ENCODE measurements at regions not wholly inside any gene's neighbourhood (a gene's known extent, or its start where the extent isn't known, plus 50 kb on each side); places are given as distances from the start of the nearest gene placed in this dataset.
A peak's percentile ranks its signal among the peaks of the same experiment; 100 is the strongest.
"Not testable (repeated sequence)": the region's sequence is repeated elsewhere in the genome, so short reads cannot be mapped to it uniquely, and the experiment has no call there.

DNA sequence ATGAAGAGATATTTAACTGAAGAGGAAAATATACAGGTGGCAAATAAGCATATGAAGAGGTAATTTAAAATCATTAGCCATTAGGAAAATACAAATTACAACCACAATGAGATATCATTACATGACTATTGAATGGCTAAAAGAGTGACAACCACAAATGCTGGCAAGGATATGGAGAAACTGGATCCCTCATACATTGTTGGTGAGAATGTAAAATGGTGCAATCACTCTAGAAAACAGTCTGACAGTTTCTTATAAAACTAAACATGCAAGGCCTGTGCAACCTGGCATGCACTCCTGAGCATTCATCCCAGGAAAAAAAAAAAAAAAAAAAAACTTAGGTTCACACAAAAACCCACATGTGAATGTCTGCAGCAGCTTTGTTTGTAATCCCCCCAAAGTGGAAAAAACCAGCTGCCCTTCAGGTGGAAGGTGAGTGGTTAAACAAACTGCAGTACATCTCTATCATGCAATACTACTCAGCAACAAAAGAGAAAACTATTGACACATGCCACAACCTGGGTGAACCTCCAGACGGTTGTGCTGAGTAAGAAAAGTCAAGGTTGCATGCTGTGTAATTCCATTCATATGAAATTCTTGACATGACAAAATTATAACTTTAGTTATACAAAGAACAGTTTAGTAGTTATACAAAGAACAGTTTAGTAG lies 189.2 kb upstream of the IRF2BP2 start (continued):
- 0 out of 2 replicates have a peak, but pooled peaks have one; percentile 37 for TF ChIP-seq ZGPAT (CRISPR knock-in tag; IDR thresholded peaks at IDR 0.05)
- TF ChIP-seq NCOA2 (CRISPR knock-in tag; IDR thresholded peaks at IDR 0.05): peak; percentile 42; the same call in 1 of the 2 replicates
- 0 out of 2 replicates have a peak, but pooled peaks have one; percentile 38 for TF ChIP-seq FOXA3 (CRISPR knock-in tag; IDR thresholded peaks at IDR 0.05)
- TF ChIP-seq THAP11 (CRISPR knock-in tag; IDR thresholded peaks at IDR 0.05): 0 out of 2 replicates have a peak, but pooled peaks have one; percentile 19
- 0 out of 2 replicates have a peak, but pooled peaks have one; percentile 9 for TF ChIP-seq CEBPG (CRISPR knock-in tag; IDR thresholded peaks at IDR 0.05)
- not testable (repeated sequence) for TF ChIP-seq SOX6 (IDR thresholded peaks at IDR 0.05)
- TF ChIP-seq SOX6 (CRISPR knock-in tag; IDR thresholded peaks at IDR 0.05): peak; percentile 46
- TF ChIP-seq HMG20A (CRISPR knock-in tag; IDR thresholded peaks at IDR 0.05; ENCODE audit: borderline replicate concordance): 0 out of 2 replicates have a peak, but pooled peaks have one; percentile 35
- TF ChIP-seq ZBTB7B (CRISPR knock-in tag; IDR thresholded peaks at IDR 0.05): 0 out of 2 replicates have a peak, but pooled peaks have one; percentile 27

DNA sequence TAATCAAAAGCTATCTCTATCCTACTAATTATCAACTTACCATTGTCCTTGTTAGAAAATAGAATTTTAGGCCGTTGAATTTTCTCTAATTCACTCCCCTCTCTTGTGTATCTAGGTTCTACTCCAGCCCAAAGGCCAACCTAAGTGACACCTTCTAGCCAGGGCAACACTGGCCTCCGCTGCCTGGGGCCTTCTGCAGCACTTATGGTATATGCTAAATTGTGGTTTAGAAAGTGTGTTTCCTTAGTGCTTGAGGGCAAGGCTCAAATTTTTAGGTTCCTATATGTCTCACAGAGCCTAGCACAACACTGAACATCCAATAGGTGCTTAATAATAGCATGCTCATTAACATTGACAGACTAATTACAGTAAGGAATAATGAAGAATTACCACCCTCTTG lies 187.2 kb upstream of the IRF2BP2 start:
- H3K79me2 ChIP-seq (ENCODE audit: insufficient read depth, low read length); intact Hi-C loops (cut with micrococcal nuclease; ENCODE audit: unreplicated experiment); H3K9me3 ChIP-seq (ENCODE audit: low read length); H3K27ac ChIP-seq (ENCODE audit: extremely low read length, insufficient read depth, low read length); H3K27me3 ChIP-seq (ENCODE audit: control insufficient read depth in 1 of 2, insufficient read depth in 2 of 2, low read length in 2 of 2); in situ Hi-C loops (cut with HindIII; ENCODE audit: extremely low pct_ligation_motif_present, low pct_unique_long_range_greater_than_20kb); H4K20me1 ChIP-seq (ENCODE audit: insufficient read depth, low read length); H3K4me3 ChIP-seq (replicated peaks in 1 of 3; ENCODE audit: insufficient read depth in 1 of 3, low read depth in 2 of 3, low read length in 3 of 3); H3K9ac ChIP-seq (ENCODE audit: insufficient read depth, low read depth, low read length); DNase-seq (ENCODE audit: low spot score); BruUV-seq (replicated peaks); ATAC-seq; H3K4me2 ChIP-seq (ENCODE audit: low read depth, low read length); POLR2A ChIA-PET; CTCF ChIA-PET (ENCODE audit: low intra/inter-chr PET ratio, low total read pairs); FAIRE-seq; H3K36me3 ChIP-seq (replicated peaks in 1 of 2; ENCODE audit: control insufficient read depth in 1 of 2, insufficient read depth in 2 of 2, low read length in 2 of 2); H2AFZ ChIP-seq (ENCODE audit: low read length): not testable (repeated sequence)
- WGBS (ENCODE audit: low lambda C conversion rate): no CpG with 5 or more reads among the region's 2 CpGs
- 0 out of 2 replicates have a peak, but pooled peaks cover 12% of the 10 kb centered on the region for H3K4me1 ChIP-seq (ENCODE audit: insufficient read depth, low read length)

DNA sequence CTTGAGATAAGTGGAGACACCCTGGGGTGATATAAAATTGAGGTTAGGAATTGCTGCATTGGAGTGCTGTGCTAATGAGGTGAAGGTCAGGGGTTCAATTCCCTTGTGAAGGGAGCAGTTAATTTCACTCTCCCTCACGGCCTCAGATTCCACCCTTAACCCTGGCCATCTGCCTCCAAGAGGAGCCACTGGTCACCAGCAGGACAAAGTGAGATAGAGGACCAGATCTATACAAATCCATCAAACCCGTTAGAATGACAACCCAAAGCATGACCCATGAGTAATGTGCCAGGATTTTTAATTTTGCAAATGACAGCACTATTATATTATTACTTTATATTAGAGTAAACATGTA lies 186.4 kb upstream of the IRF2BP2 start:
- H3K4me3 ChIP-seq (replicated peaks in 1 of 3; ENCODE audit: insufficient read depth in 1 of 3, low read depth in 2 of 3, low read length in 3 of 3); H3K9ac ChIP-seq (ENCODE audit: insufficient read depth, low read depth, low read length); POLR2A ChIA-PET; H3K9me3 ChIP-seq (ENCODE audit: low read length); CTCF ChIA-PET (ENCODE audit: low intra/inter-chr PET ratio, low total read pairs); H3K79me2 ChIP-seq (ENCODE audit: insufficient read depth, low read length); BruUV-seq (replicated peaks); H3K4me2 ChIP-seq (ENCODE audit: low read depth, low read length); H3K27ac ChIP-seq (ENCODE audit: extremely low read length, insufficient read depth, low read length); FAIRE-seq; intact Hi-C loops (cut with micrococcal nuclease; ENCODE audit: unreplicated experiment); H2AFZ ChIP-seq (ENCODE audit: low read length); H4K20me1 ChIP-seq (ENCODE audit: insufficient read depth, low read length); ATAC-seq; H3K27me3 ChIP-seq (ENCODE audit: control insufficient read depth in 1 of 2, insufficient read depth in 2 of 2, low read length in 2 of 2); DNase-seq (ENCODE audit: low spot score); in situ Hi-C loops (cut with HindIII; ENCODE audit: extremely low pct_ligation_motif_present, low pct_unique_long_range_greater_than_20kb); H3K36me3 ChIP-seq (replicated peaks in 1 of 2; ENCODE audit: control insufficient read depth in 1 of 2, insufficient read depth in 2 of 2, low read length in 2 of 2): not testable (repeated sequence)
- WGBS (ENCODE audit: low lambda C conversion rate): 58% methylated on average over 2 of the region's 2 CpGs
- 0 out of 2 replicates have a peak, but pooled peaks cover 12% of the 10 kb centered on the region for H3K4me1 ChIP-seq (ENCODE audit: insufficient read depth, low read length)

- in situ Hi-C loops (cut with HindIII; ENCODE audit: extremely low pct_ligation_motif_present, low pct_unique_long_range_greater_than_20kb); POLR2A ChIA-PET; H3K4me3 ChIP-seq (replicated peaks in 1 of 3; ENCODE audit: insufficient read depth in 1 of 3, low read depth in 2 of 3, low read length in 3 of 3); H3K27me3 ChIP-seq (ENCODE audit: control insufficient read depth in 1 of 2, insufficient read depth in 2 of 2, low read length in 2 of 2); H3K4me2 ChIP-seq (ENCODE audit: low read depth, low read length); ATAC-seq; H3K79me2 ChIP-seq (ENCODE audit: insufficient read depth, low read length); FAIRE-seq; H2AFZ ChIP-seq (ENCODE audit: low read length); H3K36me3 ChIP-seq (replicated peaks in 1 of 2; ENCODE audit: control insufficient read depth in 1 of 2, insufficient read depth in 2 of 2, low read length in 2 of 2); DNase-seq (ENCODE audit: low spot score); H3K27ac ChIP-seq (ENCODE audit: extremely low read length, insufficient read depth, low read length); H3K9me3 ChIP-seq (ENCODE audit: low read length); intact Hi-C loops (cut with micrococcal nuclease; ENCODE audit: unreplicated experiment); H4K20me1 ChIP-seq (ENCODE audit: insufficient read depth, low read length); BruUV-seq (replicated peaks); CTCF ChIA-PET (ENCODE audit: low intra/inter-chr PET ratio, low total read pairs); H3K9ac ChIP-seq (ENCODE audit: insufficient read depth, low read depth, low read length): not testable (repeated sequence)
- H3K4me1 ChIP-seq (ENCODE audit: insufficient read depth, low read length): 0 out of 2 replicates have a peak, but pooled peaks cover 12% of the 10 kb centered on the region
- WGBS (ENCODE audit: low lambda C conversion rate): 97% methylated on average over 7 of the region's 7 CpGs
Observed at GRCh38 chr1:234795711-234796437, 185.9 kb upstream of the IRF2BP2 start.
